H9 (cell line): ENCODE measurements at regions not wholly inside any gene's neighbourhood (a gene's known extent, or its start where the extent isn't known, plus 50 kb on each side); places are given as distances from the start of the nearest gene placed in this dataset.
A peak's percentile ranks its signal among the peaks of the same experiment; 100 is the strongest.

ENCODE experiments used
- DNase-seq: peaks from one replicate; pipeline ENCODE4 v3.0.0-alpha.2; 2017
- H2AFZ ChIP-seq: one replicate; pipeline ENCODE4 v1.6.1; 2013; ENCODE audit warnings: mild to moderate bottlenecking, low read length, control low read depth, moderate library complexity
- H2AK5ac ChIP-seq: 2 replicates; pipeline ENCODE4 v1.6.1; 2013; ENCODE audit warnings: low read length, control low read depth, mixed read lengths; ENCODE audit not compliant: insufficient read length
- H2BK120ac ChIP-seq: one replicate; pipeline ENCODE4 v1.6.1; 2013; ENCODE audit warnings: low read depth, mild to moderate bottlenecking, low read length, control low read depth, inconsistent platforms; ENCODE audit not compliant: poor library complexity, severe bottlenecking
- H2BK12ac ChIP-seq: 2 replicates; pipeline ENCODE4 v1.6.1; 2013; ENCODE audit warnings: low read length, control low read depth, mixed read lengths, low read depth; ENCODE audit not compliant: insufficient read length
- H2BK15ac ChIP-seq: 2 replicates; pipeline ENCODE4 v1.6.1; 2013; ENCODE audit warnings: low read depth, low read length, control low read depth
- H2BK20ac ChIP-seq: one replicate; pipeline ENCODE4 v1.6.1; 2013; ENCODE audit warnings: low read depth, mild to moderate bottlenecking, low read length, control low read depth, inconsistent platforms; ENCODE audit not compliant: poor library complexity, severe bottlenecking
- H2BK5ac ChIP-seq: 2 replicates; pipeline ENCODE4 v1.6.1; 2013; ENCODE audit warnings: low read length, control low read depth, mixed read lengths; ENCODE audit not compliant: insufficient read length
- H3K14ac ChIP-seq: 2 replicates; pipeline ENCODE4 v1.6.1; 2013; ENCODE audit warnings: low read length, control low read depth; ENCODE audit not compliant: insufficient read depth
- H3K18ac ChIP-seq: 2 replicates; pipeline ENCODE4 v1.6.1; 2013; ENCODE audit warnings: low read depth, mild to moderate bottlenecking, mixed read lengths, low read length, control low read depth; ENCODE audit not compliant: insufficient read length
- H3K23ac ChIP-seq: 2 replicates; pipeline ENCODE4 v1.6.1; 2013; ENCODE audit warnings: low read length, control low read depth, mixed read lengths, low read depth; ENCODE audit not compliant: insufficient read length
- H3K23me2 ChIP-seq: 2 replicates; pipeline ENCODE4 v1.6.1; 2013; ENCODE audit warnings: low read depth, mild to moderate bottlenecking, mixed read lengths, low read length, control low read depth; ENCODE audit not compliant: insufficient read length, poor library complexity, severe bottlenecking
- H3K27ac ChIP-seq: 2 replicates; pipeline ENCODE4 v1.5.1; 2013; ENCODE audit warnings: low read length, control low read depth, mixed read lengths, low read depth; ENCODE audit not compliant: insufficient read length
- H3K27me3 ChIP-seq: 2 replicates; pipeline ENCODE4 v1.6.1; 2013; ENCODE audit warnings: low read length, control low read depth, inconsistent platforms; ENCODE audit not compliant: insufficient read depth
- H3K4ac ChIP-seq: 2 replicates; pipeline ENCODE4 v1.6.1; 2013; ENCODE audit warnings: low read depth, mild to moderate bottlenecking, control low read depth, inconsistent platforms, low read length, moderate library complexity
- H3K4me1 ChIP-seq: 2 replicates; pipeline ENCODE4 v1.6.1; 2013; ENCODE audit warnings: low read length, control low read depth, inconsistent platforms; ENCODE audit not compliant: insufficient read depth
- H3K4me2 ChIP-seq: 2 replicates; pipeline ENCODE4 v1.6.1; 2013; ENCODE audit warnings: low read length, control low read depth, mixed read lengths; ENCODE audit not compliant: insufficient read length, insufficient read depth
- H3K56ac ChIP-seq: 2 replicates; pipeline ENCODE4 v1.6.1; 2013; ENCODE audit warnings: low read depth, mild to moderate bottlenecking, mixed read lengths, low read length, control low read depth; ENCODE audit not compliant: insufficient read length
- H3K79me1 ChIP-seq: 2 replicates; pipeline ENCODE4 v1.6.1; 2013; ENCODE audit warnings: low read depth, mild to moderate bottlenecking, moderate library complexity, low read length, control low read depth, inconsistent platforms; ENCODE audit not compliant: insufficient read depth, poor library complexity, severe bottlenecking
- H3K79me2 ChIP-seq: 2 replicates; pipeline ENCODE4 v1.6.1; 2013; ENCODE audit warnings: low read length, control low read depth, inconsistent platforms; ENCODE audit not compliant: insufficient read depth
- H3K9ac ChIP-seq: 2 replicates; pipeline ENCODE4 v1.6.1; 2013; ENCODE audit warnings: low read length, control low read depth, mixed read lengths; ENCODE audit not compliant: insufficient read length; ENCODE audit errors: extremely low read depth
- H3K9me3 ChIP-seq: one replicate; pipeline ENCODE4 v1.6.1; 2013; ENCODE audit warnings: low read depth, low read length, inconsistent platforms; ENCODE audit not compliant: control insufficient read depth
- H3T11ph ChIP-seq: one replicate; pipeline ENCODE4 v1.6.1; 2013; ENCODE audit warnings: mild to moderate bottlenecking, low read length, control low read depth, inconsistent platforms
- H4K20me1 ChIP-seq: one replicate; pipeline ENCODE4 v1.6.1; 2013; ENCODE audit not compliant: control insufficient read depth, insufficient read length, insufficient read depth
- H4K5ac ChIP-seq: 2 replicates; pipeline ENCODE4 v1.6.1; 2013; ENCODE audit warnings: low read depth, mild to moderate bottlenecking, mixed read lengths, low read length, control low read depth; ENCODE audit not compliant: insufficient read length
- H4K8ac ChIP-seq: replicated peaks from 2 replicates; pipeline ENCODE4 v1.6.1; 2013; ENCODE audit warnings: low read length, control low read depth, mixed read lengths, low read depth; ENCODE audit not compliant: insufficient read length
- H4K91ac ChIP-seq: 2 replicates; pipeline ENCODE4 v1.6.1; 2013; ENCODE audit warnings: low read depth, mild to moderate bottlenecking, moderate library complexity, mixed read lengths, low read length, control low read depth; ENCODE audit not compliant: insufficient read length
- H3K27ac Mint-ChIP-seq, 3 experiments: 2 replicates in 2 of 3; 3 replicates in 1 of 3; pipeline ENCODE4 v1.8.0; 2020 to 2021; ENCODE audit warnings: mixed read lengths in 3 of 3, mild to moderate bottlenecking in 1 of 3, moderate library complexity in 1 of 3
- H3K27me3 Mint-ChIP-seq: 2 replicates; pipeline ENCODE4 v1.8.0; 2021; ENCODE audit warnings: low read depth, mild to moderate bottlenecking, moderate library complexity, mixed read lengths
- H3K36me3 Mint-ChIP-seq, 3 experiments: 2 replicates in 2 of 3; 3 replicates in 1 of 3; pipeline ENCODE4 v1.8.0; 2020 to 2021; ENCODE audit warnings: low read depth in 3 of 3, mixed read lengths in 3 of 3; ENCODE audit not compliant: insufficient read depth in 1 of 3
- H3K4me1 Mint-ChIP-seq, 2 experiments: 2 replicates each; pipeline ENCODE4 v1.8.0; 2020; ENCODE audit warnings: mixed read lengths in 2 of 2
- H3K4me3 Mint-ChIP-seq, 2 experiments: 2 replicates in 1 of 2; 3 replicates in 1 of 2; pipeline ENCODE4 v1.8.0; 2020 to 2021; ENCODE audit warnings: mild to moderate bottlenecking in 2 of 2, mixed read lengths in 2 of 2, moderate library complexity in 1 of 2
- H3K9me3 Mint-ChIP-seq, 2 experiments: 2 replicates in 1 of 2; 3 replicates in 1 of 2; pipeline ENCODE4 v1.8.0; 2020; ENCODE audit warnings: mild to moderate bottlenecking in 2 of 2, mixed read lengths in 2 of 2, moderate library complexity in 1 of 2
- CTCF ChIP-seq: fragments of 200-600 bp; sonication (generic); conservative IDR thresholded peaks from 3 replicates; pipeline ENCODE4 v1.8.0; 2021; ENCODE audit warnings: antibody characterized with exemption, mild to moderate bottlenecking
- WGBS: extraction: QIAGEN DNeasy Blood & Tissue Kit; methylation state at CpG from one replicate; pipeline ENCODE4 v1.1.7; 2013; ENCODE audit warnings: missing lambda C conversion rate, low lambda C conversion rate, mixed read lengths; ENCODE audit not compliant: insufficient read length; ENCODE audit errors: extremely low coverage; 5-methylcytosine and 5-hydroxymethylcytosine counted together

DNA sequence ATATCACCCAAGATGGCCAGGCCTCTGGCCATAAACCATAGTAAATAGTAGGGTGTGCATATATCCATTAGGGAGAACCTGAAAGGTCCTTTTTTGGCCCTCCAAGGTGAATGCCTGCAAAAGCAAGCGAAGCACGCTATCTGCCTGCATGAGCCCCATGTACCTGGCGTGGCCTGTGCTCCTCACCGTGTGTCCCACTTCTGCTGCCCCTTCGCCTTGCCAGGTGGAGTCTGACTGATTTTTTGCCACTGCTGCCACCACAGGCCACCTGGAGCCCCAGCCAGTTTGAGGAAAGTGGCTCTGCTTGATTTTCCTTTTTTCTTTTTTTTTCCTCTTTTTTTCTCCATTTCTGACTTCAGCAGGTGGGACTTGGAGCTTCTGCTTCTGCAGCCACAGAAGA, 139.7 kb downstream of the SNRPN start:
- Histone ChIP-seq H3K4me2 (no peak overlapping the region), H2BK12ac (no peak overlapping the region), H3K27me3 (no peaks in the 10 kb centered on the region), H2AFZ (no peak overlapping the region), H3K14ac (no peak overlapping the region; the same call in 1 of the 2 replicates), H4K91ac (no peak overlapping the region), H3K18ac (no peak overlapping the region), H3K4me1 (no peaks in the 10 kb centered on the region), H2BK20ac (no peak overlapping the region), H4K8ac (no peak overlapping the region), H3K56ac (no peak overlapping the region), H3K9me3 (peaks cover 49% of the 10 kb centered on the region), H3K4ac (no peak overlapping the region), H3K79me1 (no peaks in the 10 kb centered on the region), H3K23ac (no peak overlapping the region), H4K20me1 (no peaks in the 10 kb centered on the region), H3K79me2 (no peaks in the 10 kb centered on the region), H3T11ph (no peak overlapping the region), H3K9ac (no peak overlapping the region), H3K27ac (no peak overlapping the region), H2BK120ac (no peak overlapping the region), H2BK5ac (no peak overlapping the region), H2BK15ac (no peak overlapping the region), H2AK5ac (no peak overlapping the region), H3K23me2 (no peaks in the 10 kb centered on the region), H4K5ac (no peak overlapping the region)
- H3K36me3 Mint-ChIP-seq = peaks cover 77 to 95% (median 89%) of the 10 kb centered on the region in 3 experiments
- H3K27me3 Mint-ChIP-seq = no peaks in the 10 kb centered on the region; the same call in 1 of the 2 replicates
- no peak for TF ChIP-seq CTCF
- peak; percentile 10 for DNase-seq
- peaks cover 69 to 74% of the 10 kb centered on the region in 2 experiments for H3K9me3 Mint-ChIP-seq
- WGBS = no CpG with 5 or more reads among the region's 5 CpGs
- no peaks in the 10 kb centered on the region for H3K4me1 Mint-ChIP-seq
- no peak overlapping the region for H3K4me3 Mint-ChIP-seq
- peak overlapping the region in 2 of 3 experiments; percentile 18; a peak in 2 of 7 replicates for H3K27ac Mint-ChIP-seq
